ENCODE measurements at regions not wholly inside any gene's neighbourhood (a gene's known extent, or its start where the extent isn't known, plus 50 kb on each side); places are given as distances from the start of the nearest gene placed in this dataset.
"Not testable (repeated sequence)": the region's sequence is repeated elsewhere in the genome, so short reads cannot be mapped to it uniquely, and the experiment has no call there.

DNA sequence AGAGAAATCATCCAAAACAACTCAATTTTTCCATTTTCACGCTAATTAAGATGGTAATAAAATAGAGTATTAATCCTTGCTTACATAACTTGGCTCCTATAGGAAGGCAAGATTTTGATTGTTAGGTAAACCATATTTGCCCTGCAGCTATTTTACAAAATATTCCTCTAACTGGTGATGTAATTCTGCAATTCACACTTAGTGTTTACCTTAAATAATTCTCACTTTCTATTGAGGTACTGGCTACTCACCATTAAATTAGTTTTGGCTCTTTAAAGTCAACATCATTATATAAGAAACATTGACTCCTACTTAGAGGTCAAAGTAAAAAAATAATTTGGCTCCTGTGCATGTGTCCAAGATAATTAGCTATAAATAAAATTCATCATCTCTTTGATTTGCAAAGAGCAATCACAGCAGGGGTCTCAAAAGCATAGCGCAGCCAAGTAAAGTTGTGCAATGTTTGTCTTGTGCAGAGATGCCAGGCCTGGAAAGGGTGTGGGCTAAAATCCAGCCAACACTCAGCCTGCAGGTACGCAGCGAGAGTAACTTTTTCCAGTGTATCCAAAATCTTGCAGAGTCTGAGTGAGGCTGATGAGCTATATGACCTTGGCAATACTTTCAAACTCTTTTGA, 501.2 kb downstream of the MMUT start:
- H3K27ac Mint-ChIP-seq = no peak overlapping the region
- peaks cover 9% of the 10 kb centered on the region for H3K9me3 Mint-ChIP-seq
- intact Hi-C loops (cut with micrococcal nuclease) = no loop called here
- no peaks in the 10 kb centered on the region for H3K36me3 Mint-ChIP-seq (ENCODE audit: low read depth)
- H3K4me3 Mint-ChIP-seq = no peak overlapping the region
- POLR2A ChIA-PET = no interaction called here
- no peak for TF ChIP-seq CTCF (IDR thresholded peaks at IDR 0.05)
- no peak for DNase-seq
- no peaks in the 10 kb centered on the region for H3K4me1 Mint-ChIP-seq
- CTCF ChIA-PET = no interaction called here
- ATAC-seq (ENCODE audit: low read depth) = no peak
- no peaks in the 10 kb centered on the region for H3K27me3 Mint-ChIP-seq

DNA sequence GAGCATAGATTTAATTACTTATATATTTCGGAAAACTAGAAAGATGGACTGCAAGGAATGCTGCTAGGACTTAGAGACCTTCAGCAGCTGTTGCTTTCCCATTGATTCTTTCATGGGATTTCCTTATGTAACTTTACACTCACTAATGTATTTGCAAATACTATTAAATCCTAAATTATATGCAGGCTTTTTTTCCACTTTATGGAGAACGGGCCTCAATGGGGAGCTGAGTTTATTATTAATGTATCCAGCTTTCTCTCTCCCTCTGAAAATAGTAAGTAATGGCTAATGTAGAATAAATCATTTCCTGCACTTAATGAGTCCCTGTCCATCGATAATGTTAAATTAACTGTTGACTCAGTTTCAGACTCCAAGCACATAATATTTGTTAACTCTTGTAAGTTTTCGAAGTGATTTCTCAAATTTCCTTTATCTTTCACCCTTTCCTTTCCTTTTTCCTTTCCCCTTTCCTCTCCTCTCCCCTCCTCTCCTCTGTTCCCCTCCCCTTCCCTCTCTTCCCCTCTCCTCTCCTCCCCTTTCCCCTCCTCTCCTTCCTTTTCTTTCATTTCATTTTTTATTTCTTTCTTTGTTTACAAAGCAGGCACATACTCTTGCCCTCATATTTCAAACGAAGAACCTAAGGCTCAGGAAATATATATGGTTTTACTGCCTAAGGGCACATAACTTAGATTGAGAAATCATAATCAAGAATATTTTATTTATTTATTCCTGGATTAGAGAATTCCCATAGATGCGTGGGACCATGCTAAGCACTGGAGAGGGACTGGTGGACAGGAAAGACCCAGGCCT, 503.6 kb downstream of the MMUT start:
- Mint-ChIP-seq H3K4me1 (no peaks in the 10 kb centered on the region), H3K4me3 (no peak overlapping the region), H3K36me3 (ENCODE audit: low read depth) (no peaks in the 10 kb centered on the region), H3K27ac (no peak overlapping the region), H3K9me3 (peaks cover 9% of the 10 kb centered on the region), H3K27me3 (no peaks in the 10 kb centered on the region)
- DNase-seq (no peak), ATAC-seq (ENCODE audit: low read depth) (no peak)
- POLR2A ChIA-PET = no interaction called here
- TF ChIP-seq CTCF (IDR thresholded peaks at IDR 0.05) = no peak
- CTCF ChIA-PET = no interaction called here
- intact Hi-C loops (cut with micrococcal nuclease) = no loop called here

- no peaks in the 10 kb centered on the region for H3K27me3 Mint-ChIP-seq
- no peak overlapping the region for H3K27ac Mint-ChIP-seq
- H3K9me3 Mint-ChIP-seq = peaks cover 13% of the 10 kb centered on the region
- no peak for DNase-seq
- ChIA-PET CTCF (no interaction called here), POLR2A (no interaction called here)
- no peaks in the 10 kb centered on the region for H3K36me3 Mint-ChIP-seq (ENCODE audit: low read depth)
- no peak overlapping the region for H3K4me3 Mint-ChIP-seq
- intact Hi-C loops (cut with micrococcal nuclease) = no loop called here
- no peak for TF ChIP-seq CTCF (IDR thresholded peaks at IDR 0.05)
- ATAC-seq (ENCODE audit: low read depth) = no peak
- H3K4me1 Mint-ChIP-seq = no peaks in the 10 kb centered on the region
Observed at GRCh38 chr6:48957781-48958180, 505.3 kb downstream of the MMUT start.

DNA sequence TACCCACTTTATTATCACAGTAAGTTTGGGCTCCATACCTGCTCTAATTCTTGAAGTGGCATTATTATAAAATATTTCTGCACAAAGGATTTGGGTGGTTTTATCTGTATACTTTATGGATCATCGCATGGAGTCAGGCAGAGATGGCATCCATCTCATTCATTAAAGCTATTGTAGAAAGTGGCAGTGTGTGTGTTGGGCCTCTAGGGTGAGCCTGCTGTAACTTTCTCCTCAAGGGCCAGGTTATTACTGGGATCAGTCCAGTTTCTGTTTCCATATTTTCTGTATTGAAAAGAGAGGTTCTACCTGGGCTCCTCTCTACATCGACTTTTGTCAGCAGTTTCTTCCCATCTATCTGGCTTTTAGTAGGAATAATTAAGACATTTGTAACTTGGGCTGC, 511.1 kb downstream of the MMUT start:
- no peak for TF ChIP-seq CTCF (IDR thresholded peaks at IDR 0.05)
- Mint-ChIP-seq H3K27me3 (no peaks in the 10 kb centered on the region), H3K9me3 (peaks cover 14% of the 10 kb centered on the region), H3K4me1 (no peaks in the 10 kb centered on the region), H3K4me3 (no peak overlapping the region), H3K36me3 (ENCODE audit: low read depth) (no peaks in the 10 kb centered on the region), H3K27ac (no peak overlapping the region)
- ATAC-seq (ENCODE audit: low read depth) (no peak), DNase-seq (no peak)
- POLR2A ChIA-PET = no interaction called here
- intact Hi-C loops (cut with micrococcal nuclease) = no loop called here
- CTCF ChIA-PET = no interaction called here

GRCh38 chr6:48944276-48944675, 518.8 kb downstream of the MMUT start:
- H3K4me3 Mint-ChIP-seq; H3K36me3 Mint-ChIP-seq (ENCODE audit: low read depth); POLR2A ChIA-PET; intact Hi-C loops (cut with micrococcal nuclease); H3K27ac Mint-ChIP-seq; H3K4me1 Mint-ChIP-seq; DNase-seq; H3K27me3 Mint-ChIP-seq; ATAC-seq (ENCODE audit: low read depth); CTCF ChIA-PET: not testable (repeated sequence)
- peaks cover 14% of the 10 kb centered on the region for H3K9me3 Mint-ChIP-seq
